ENCODE measurements at regions not wholly inside any gene's neighbourhood (a gene's known extent, or its start where the extent isn't known, plus 50 kb on each side); places are given as distances from the start of the nearest gene placed in this dataset.
A peak's percentile ranks its signal among the peaks of the same experiment; 100 is the strongest.

- DNase-seq, result peak; percentile 61
These were observed 224.9 kb upstream of the FGGY start for GRCh38 chr1:59071876-59072582.

GRCh38 chr1:59072583-59072947 lies 224.3 kb upstream of the FGGY start:
- peak; percentile 61 for DNase-seq

- no peak for DNase-seq
These were observed 222.3 kb upstream of the FGGY start for GRCh38 chr1:59074598-59074997.

GRCh38 chr1:59075021-59075420 lies 221.9 kb upstream of the FGGY start:
- DNase-seq, result no peak

GRCh38 chr1:59076612-59077011 lies 220.3 kb upstream of the FGGY start:
- peak; percentile 59 for DNase-seq

GRCh38 chr1:59077466-59078069 lies 219.3 kb upstream of the FGGY start:
- no peak for DNase-seq

- DNase-seq, result no peak
These were observed 218.7 kb upstream of the FGGY start for GRCh38 chr1:59078070-59078800.

- no peak for DNase-seq
These were observed 218.0 kb upstream of the FGGY start for GRCh38 chr1:59078866-59079265.

GRCh38 chr1:59079434-59080140 lies 217.3 kb upstream of the FGGY start:
- no peak for DNase-seq

GRCh38 chr1:59081181-59081580 lies 215.7 kb upstream of the FGGY start:
- DNase-seq, result no peak

GRCh38 chr1:59081795-59082194 lies 215.1 kb upstream of the FGGY start:
- DNase-seq, result no peak

- peak; percentile 49 for DNase-seq
These were observed 212.7 kb upstream of the FGGY start for GRCh38 chr1:59083946-59084865.

GRCh38 chr1:59085101-59085500 lies 211.8 kb upstream of the FGGY start:
- DNase-seq, result no peak

GRCh38 chr1:59089036-59089798 lies 207.7 kb upstream of the FGGY start:
- DNase-seq, result no peak

GRCh38 chr1:59089922-59090457 lies 206.9 kb upstream of the FGGY start:
- DNase-seq, result no peak

- no peak for DNase-seq
These were observed 204.8 kb upstream of the FGGY start for GRCh38 chr1:59092126-59092525.

GRCh38 chr1:59094001-59094400 lies 202.9 kb upstream of the FGGY start:
- no peak for DNase-seq

- DNase-seq, result no peak
These were observed 200.4 kb upstream of the FGGY start for GRCh38 chr1:59096501-59096900.

GRCh38 chr1:59098655-59099054 lies 198.2 kb upstream of the FGGY start:
- DNase-seq, result no peak

GRCh38 chr1:59100708-59101374 lies 196.1 kb upstream of the FGGY start:
- no peak for DNase-seq

GRCh38 chr1:59101518-59101917 lies 195.4 kb upstream of the FGGY start:
- DNase-seq, result no peak

All from DMS53 (cell line).